RWPE2 (cell line): ENCODE measurements at regions not wholly inside any gene's neighbourhood (a gene's known extent, or its start where the extent isn't known, plus 50 kb on each side); places are given as distances from the start of the nearest gene placed in this dataset.

Source experiments
- ATAC-seq: fragments of 200-7000 bp; cut with Tn5 transposase; 3 replicates; pipeline ENCODE4 v1.9.1; 2021; ENCODE audit warnings: low read depth
- DNase-seq: peaks from one replicate; pipeline ENCODE4 v3.0.0-alpha.2; 2020; ENCODE audit warnings: low spot score
- H3K27ac ChIP-seq: fragments of 450-650 bp; 2 replicates; pipeline ENCODE4 v1.5.1; 2017; ENCODE audit warnings: mild to moderate bottlenecking; ENCODE audit not compliant: poor library complexity, severe bottlenecking
- H3K27me3 ChIP-seq: fragments of 250-450 bp; sonication (Bioruptor Pico); 2 replicates; pipeline ENCODE4 v1.5.1; 2021; ENCODE audit warnings: mild to moderate bottlenecking, moderate library complexity; ENCODE audit not compliant: insufficient read depth, poor library complexity, severe bottlenecking
- H3K36me3 ChIP-seq: fragments of 250-450 bp; sonication (Bioruptor Pico); 2 replicates; pipeline ENCODE4 v1.5.1; 2020; ENCODE audit warnings: low read depth, mild to moderate bottlenecking, moderate library complexity
- H3K4me1 ChIP-seq: fragments of 250-450 bp; sonication (Bioruptor Pico); 2 replicates; pipeline ENCODE4 v1.5.1; 2021; ENCODE audit warnings: mild to moderate bottlenecking, moderate library complexity; ENCODE audit not compliant: insufficient read depth, poor library complexity, severe bottlenecking
- H3K4me3 ChIP-seq: fragments of 250-450 bp; sonication (Bioruptor Pico); 2 replicates; pipeline ENCODE4 v1.5.1; 2021; ENCODE audit warnings: mild to moderate bottlenecking, moderate library complexity; ENCODE audit not compliant: severe bottlenecking
- H3K9me3 ChIP-seq: fragments of 250-450 bp; sonication (Bioruptor Pico); 2 replicates; pipeline ENCODE4 v1.5.1; 2021; ENCODE audit warnings: mild to moderate bottlenecking, moderate library complexity; ENCODE audit not compliant: severe bottlenecking
- TF ChIP-seq, protein P1 (sequence below): fragments of 450-650 bp; IDR thresholded peaks from one replicate; pipeline ENCODE4 v1.5.1; 2017; ENCODE audit warnings: mild to moderate bottlenecking, moderate library complexity; ENCODE audit not compliant: poor library complexity, severe bottlenecking

DNA sequence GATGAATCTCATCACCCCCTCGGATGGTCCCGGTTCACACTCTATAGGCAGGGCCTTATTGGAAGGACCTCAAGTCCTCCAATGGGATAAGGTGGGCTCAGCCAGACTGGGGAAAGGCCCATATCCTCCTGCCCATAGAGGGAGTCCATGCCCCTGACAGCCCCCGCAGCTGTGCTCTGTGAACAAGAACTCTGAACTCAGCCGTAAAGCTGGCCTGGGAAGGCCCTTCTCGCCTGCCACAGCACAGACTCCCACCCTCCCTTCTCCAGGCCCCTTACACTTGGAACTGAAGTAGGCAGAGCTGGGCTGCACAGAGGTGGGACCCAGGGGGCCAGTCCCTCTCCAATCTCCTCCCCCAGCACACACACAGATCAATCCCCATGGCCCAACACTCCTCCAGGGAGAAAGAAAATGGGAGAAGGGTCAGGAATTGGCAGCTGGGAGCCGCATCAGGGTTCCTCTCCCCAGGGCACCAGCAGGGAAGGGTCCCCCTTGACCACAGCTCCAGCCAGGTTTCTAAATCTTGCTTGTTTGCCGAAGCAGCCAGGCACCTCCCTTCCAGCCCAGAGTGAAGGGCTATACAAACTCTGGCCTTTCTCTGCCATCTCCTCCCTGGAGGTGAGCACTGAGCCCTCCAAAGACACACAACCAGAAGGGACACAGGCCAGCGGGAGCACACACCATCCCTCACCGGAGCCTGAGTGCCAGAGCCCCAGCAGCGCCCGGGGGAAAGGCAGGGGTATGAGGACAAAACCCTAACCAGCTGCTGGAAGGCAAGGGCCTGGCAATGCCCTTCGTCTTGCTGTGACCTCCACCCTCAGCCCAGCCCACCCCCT is 454.1 kb downstream of the SOX9 start:
- H3K36me3 ChIP-seq, result peaks cover 12% of the 10 kb centered on the region
- ATAC-seq, result no peak
- H3K4me1 ChIP-seq, result peaks cover under 1% of the 10 kb centered on the region
- no peaks in the 10 kb centered on the region for H3K9me3 ChIP-seq
- TF ChIP-seq, protein P1, sequence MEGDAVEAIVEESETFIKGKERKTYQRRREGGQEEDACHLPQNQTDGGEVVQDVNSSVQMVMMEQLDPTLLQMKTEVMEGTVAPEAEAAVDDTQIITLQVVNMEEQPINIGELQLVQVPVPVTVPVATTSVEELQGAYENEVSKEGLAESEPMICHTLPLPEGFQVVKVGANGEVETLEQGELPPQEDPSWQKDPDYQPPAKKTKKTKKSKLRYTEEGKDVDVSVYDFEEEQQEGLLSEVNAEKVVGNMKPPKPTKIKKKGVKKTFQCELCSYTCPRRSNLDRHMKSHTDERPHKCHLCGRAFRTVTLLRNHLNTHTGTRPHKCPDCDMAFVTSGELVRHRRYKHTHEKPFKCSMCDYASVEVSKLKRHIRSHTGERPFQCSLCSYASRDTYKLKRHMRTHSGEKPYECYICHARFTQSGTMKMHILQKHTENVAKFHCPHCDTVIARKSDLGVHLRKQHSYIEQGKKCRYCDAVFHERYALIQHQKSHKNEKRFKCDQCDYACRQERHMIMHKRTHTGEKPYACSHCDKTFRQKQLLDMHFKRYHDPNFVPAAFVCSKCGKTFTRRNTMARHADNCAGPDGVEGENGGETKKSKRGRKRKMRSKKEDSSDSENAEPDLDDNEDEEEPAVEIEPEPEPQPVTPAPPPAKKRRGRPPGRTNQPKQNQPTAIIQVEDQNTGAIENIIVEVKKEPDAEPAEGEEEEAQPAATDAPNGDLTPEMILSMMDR, result no peak
- no peak overlapping the region for H3K4me3 ChIP-seq
- no peak for DNase-seq
- H3K27me3 ChIP-seq, result no peaks in the 10 kb centered on the region
- no peak overlapping the region for H3K27ac ChIP-seq

GRCh38 chr17:72575542-72576233 is 454.9 kb downstream of the SOX9 start:
- H3K27ac ChIP-seq, result no peak overlapping the region
- H3K4me1 ChIP-seq, result peaks cover 9% of the 10 kb centered on the region
- no peaks in the 10 kb centered on the region for H3K27me3 ChIP-seq
- H3K9me3 ChIP-seq, result no peaks in the 10 kb centered on the region
- TF ChIP-seq, protein P1, result no peak
- no peak overlapping the region for H3K4me3 ChIP-seq
- no peak for DNase-seq
- peaks cover 17% of the 10 kb centered on the region for H3K36me3 ChIP-seq
- ATAC-seq, result peak; percentile 15; the same call in 1 of the 3 replicates

DNA sequence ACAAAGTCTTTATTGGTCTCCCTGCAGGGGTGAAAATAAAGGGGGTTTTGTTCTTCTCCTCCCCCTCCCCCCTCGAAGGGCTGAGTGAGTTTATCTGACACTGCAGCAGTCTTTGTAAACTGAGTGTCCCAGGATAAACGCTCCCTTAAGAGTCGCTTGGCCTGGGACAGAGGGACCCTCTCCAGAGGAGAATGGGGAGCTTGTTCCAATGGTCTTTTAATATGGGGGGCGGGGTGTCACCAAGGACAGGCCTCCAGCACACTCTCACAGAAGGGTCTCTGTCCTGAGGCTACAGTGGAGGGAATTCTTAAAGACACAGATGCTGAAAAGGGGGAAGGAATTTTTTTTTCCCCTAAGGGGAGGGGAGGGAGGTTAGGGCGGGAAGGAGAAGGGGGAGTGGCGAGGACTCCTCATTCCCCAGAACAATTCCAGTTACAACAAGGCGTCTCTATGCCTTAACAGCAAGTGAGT is 455.5 kb downstream of the SOX9 start:
- no peak for DNase-seq
- no peak for ATAC-seq
- peaks cover 13% of the 10 kb centered on the region for H3K4me1 ChIP-seq

GRCh38 chr17:72578817-72579470 is 458.1 kb downstream of the SOX9 start:
- TF ChIP-seq, protein P1, result no peak
- H3K4me1 ChIP-seq, result peaks cover 20% of the 10 kb centered on the region
- H3K27ac ChIP-seq, result no peak overlapping the region
- DNase-seq, result no peak
- peaks cover 26% of the 10 kb centered on the region for H3K36me3 ChIP-seq
- H3K4me3 ChIP-seq, result no peak overlapping the region
- H3K9me3 ChIP-seq, result no peaks in the 10 kb centered on the region
- no peak for ATAC-seq
- no peaks in the 10 kb centered on the region for H3K27me3 ChIP-seq

More for the DNA sequence above, 455.5 kb downstream of the SOX9 start:
- Histone ChIP-seq H3K36me3 (peaks cover 17% of the 10 kb centered on the region), H3K27ac (no peak overlapping the region), H3K9me3 (no peaks in the 10 kb centered on the region), H3K27me3 (no peaks in the 10 kb centered on the region), H3K4me3 (no peak overlapping the region)
- TF ChIP-seq, protein P1, result no peak
